Esophagus (tissue), 2 donors: ENCODE measurements at regions not wholly inside any gene's neighbourhood (a gene's known extent, or its start where the extent isn't known, plus 50 kb on each side); places are given as distances from the start of the nearest gene placed in this dataset.
"Not testable (repeated sequence)": the region's sequence is repeated elsewhere in the genome, so short reads cannot be mapped to it uniquely, and the experiment has no call there.

Source experiments
- H3K27ac ChIP-seq, 2 donors: one replicate each; pipeline ENCODE4 v1.5.1; 2013; ENCODE audit warnings: low read depth in 2 of 2, mild to moderate bottlenecking in 2 of 2, inconsistent platforms in 1 of 2, low read length in 1 of 2, moderate library complexity in 1 of 2
- H3K27me3 ChIP-seq, 2 donors: one replicate each; pipeline ENCODE4 v1.6.1; 2013; ENCODE audit warnings: low read length in 2 of 2, control low read depth in 1 of 2, mild to moderate bottlenecking in 1 of 2; ENCODE audit not compliant: insufficient read depth in 2 of 2, control insufficient read depth in 1 of 2
- H3K36me3 ChIP-seq, 2 donors: one replicate each; pipeline ENCODE4 v1.6.1; 2013; ENCODE audit warnings: low read length in 1 of 2; ENCODE audit not compliant: control insufficient read depth in 2 of 2, insufficient read depth in 2 of 2
- H3K4me1 ChIP-seq, 2 donors: one replicate each; pipeline ENCODE4 v1.6.1; 2013; ENCODE audit warnings: low read length in 1 of 2; ENCODE audit not compliant: control insufficient read depth in 2 of 2, insufficient read depth in 2 of 2
- H3K4me3 ChIP-seq, 2 donors: one replicate each; pipeline ENCODE4 v1.5.1; 2013; ENCODE audit warnings: low read length in 2 of 2, mild to moderate bottlenecking in 2 of 2, low read depth in 1 of 2, moderate library complexity in 1 of 2
- H3K9me3 ChIP-seq, 2 donors: one replicate each; pipeline ENCODE4 v1.6.1; 2013; ENCODE audit warnings: mild to moderate bottlenecking in 2 of 2, low read depth in 1 of 2, low read length in 1 of 2, moderate library complexity in 1 of 2; ENCODE audit not compliant: control insufficient read depth in 2 of 2, insufficient read depth in 1 of 2
- WGBS, 2 donors: extraction: QIAGEN DNeasy Blood & Tissue Kit; methylation state at CpG; one replicate each; pipeline ENCODE4 v1.1.7; 2013; 5-methylcytosine and 5-hydroxymethylcytosine counted together
- donor health status: healthy with polysubstance abuse.
- donor health status: Bipolar disorder and iron deficiency.

DNA sequence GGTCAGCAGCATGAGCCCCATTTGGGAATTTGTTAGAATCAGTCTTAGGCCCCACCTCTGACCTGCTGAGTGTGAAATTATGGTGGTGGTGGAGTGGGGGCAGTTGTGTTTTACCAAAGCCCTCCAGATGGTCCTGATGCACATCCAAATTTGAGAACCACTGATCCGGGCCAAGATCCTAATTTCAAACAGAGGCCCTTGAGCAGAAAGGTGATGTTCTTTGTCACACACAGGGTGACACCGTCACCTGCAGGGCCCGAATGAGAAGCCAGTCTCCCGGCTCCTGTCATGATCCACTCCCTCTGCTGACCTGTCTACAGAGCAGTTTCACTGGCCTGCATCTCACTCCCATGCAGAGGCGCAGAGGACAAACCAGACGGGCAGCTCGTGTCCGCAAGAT, 129.9 kb downstream of the TRIM43 start:
- Histone ChIP-seq H3K27me3 (no peaks in the 10 kb centered on the region), H3K27ac (no peak overlapping the region), H3K4me3 (no peak overlapping the region), H3K4me1 (no peaks in the 10 kb centered on the region), H3K9me3 (no peaks in the 10 kb centered on the region), H3K36me3 (no peaks in the 10 kb centered on the region)
- WGBS, 2 donors = 91% methylated on average over 8 of the region's 8 CpGs

DNA sequence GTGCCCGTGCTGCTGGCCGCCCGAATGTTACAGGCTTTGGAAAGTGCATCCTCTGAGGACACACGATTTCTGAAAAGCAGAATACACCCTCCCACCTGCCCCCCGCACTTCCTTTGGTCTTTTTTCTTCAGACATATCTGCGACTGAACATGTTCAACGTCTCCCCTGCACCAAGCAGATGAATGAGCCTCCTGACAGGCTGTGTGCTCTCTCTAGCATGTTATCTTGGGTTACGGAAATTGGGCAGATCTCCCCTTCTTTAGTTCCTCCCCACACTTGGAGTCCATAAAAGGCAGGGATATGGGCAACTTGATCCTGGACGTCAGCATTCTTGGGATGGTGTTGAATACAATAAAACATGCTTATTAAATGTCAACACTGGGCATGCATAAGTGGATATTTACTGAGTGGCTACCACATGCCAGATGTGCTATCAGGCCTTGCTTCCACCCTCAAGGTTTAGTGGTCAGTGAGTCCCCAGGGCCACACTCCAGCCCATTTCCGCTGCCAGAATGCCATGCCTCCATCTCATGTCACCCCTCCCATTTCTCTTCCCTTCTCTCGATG, 130.4 kb downstream of the TRIM43 start:
- Histone ChIP-seq H3K9me3 (no peaks in the 10 kb centered on the region), H3K4me1 (no peaks in the 10 kb centered on the region), H3K36me3 (no peaks in the 10 kb centered on the region), H3K4me3 (no peak overlapping the region), H3K27me3 (no peaks in the 10 kb centered on the region), H3K27ac (no peak overlapping the region)
- WGBS, 2 donors = 85 to 87% methylated on average over 11 of the region's 11 CpGs

GRCh38 chr2:95723627-95724210, 131.9 kb downstream of the TRIM43 start:
- 75 to 86% methylated on average over 4 of the region's 4 CpGs for WGBS, 2 donors
- H3K4me3 ChIP-seq, H3K27me3 ChIP-seq, H3K27ac ChIP-seq, H3K36me3 ChIP-seq, H3K4me1 ChIP-seq, H3K9me3 ChIP-seq: not testable (repeated sequence)

- H3K4me3 ChIP-seq, H3K27ac ChIP-seq, H3K9me3 ChIP-seq, H3K27me3 ChIP-seq, H3K4me1 ChIP-seq, H3K36me3 ChIP-seq: not testable (repeated sequence)
- WGBS, 2 donors = 50 to 75% methylated on average over 2 of the region's 2 CpGs
Observed at GRCh38 chr2:95725191-95725590, 133.4 kb downstream of the TRIM43 start.

DNA sequence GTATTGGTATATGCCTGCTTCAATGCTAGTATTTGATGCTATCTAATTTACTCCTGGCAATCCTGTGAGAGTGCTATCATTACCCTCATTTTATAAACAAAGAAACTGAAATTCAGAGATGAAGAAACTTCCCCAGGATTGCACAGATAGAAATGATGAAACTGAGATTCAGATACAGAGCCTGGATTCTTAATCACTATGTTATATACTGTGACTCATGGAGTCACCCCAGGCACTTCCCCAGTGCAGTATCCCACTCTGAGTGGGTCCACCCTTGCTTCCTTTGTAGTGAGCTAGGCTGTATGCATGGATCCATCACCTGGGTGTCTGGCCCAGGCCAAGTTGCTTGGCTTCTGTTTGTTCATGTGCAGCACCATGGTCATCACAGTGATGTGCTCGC, 133.9 kb downstream of the TRIM43 start:
- H3K27me3 ChIP-seq, H3K9me3 ChIP-seq, H3K4me3 ChIP-seq, H3K4me1 ChIP-seq, H3K27ac ChIP-seq, H3K36me3 ChIP-seq: not testable (repeated sequence)
- 89 to 92% methylated on average over 1 of the region's 1 CpG for WGBS, 2 donors

DNA sequence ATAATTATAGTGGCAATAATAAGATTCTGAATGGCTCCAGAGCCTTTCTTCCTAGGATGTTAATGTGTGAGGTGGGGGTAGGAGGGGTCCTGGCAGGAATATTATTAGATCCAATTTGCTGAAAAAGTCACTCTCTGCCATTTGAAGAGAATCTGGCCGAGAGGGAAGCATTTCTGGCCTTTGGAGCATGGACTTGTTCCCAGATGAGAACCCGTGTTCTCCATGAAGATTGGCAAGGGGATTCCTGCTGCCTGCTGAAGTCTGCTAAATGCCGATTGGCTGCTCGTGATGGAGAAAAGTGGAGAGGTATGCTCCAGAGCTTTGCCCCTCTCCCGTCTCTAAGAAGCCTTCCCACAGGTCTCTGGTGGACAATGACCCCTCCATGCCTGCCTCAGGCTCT, 135.6 kb downstream of the TRIM43 start:
- H3K27ac ChIP-seq, H3K4me1 ChIP-seq, H3K36me3 ChIP-seq, H3K9me3 ChIP-seq, H3K4me3 ChIP-seq, H3K27me3 ChIP-seq: not testable (repeated sequence)
- 83 to 88% methylated on average over 5 of the region's 5 CpGs for WGBS, 2 donors

GRCh38 chr2:95728878-95729596, 137.2 kb downstream of the TRIM43 start:
- Histone ChIP-seq H3K4me1 (no peaks in the 10 kb centered on the region), H3K9me3 (no peaks in the 10 kb centered on the region)
- WGBS, 2 donors = 21 to 22% methylated on average over 8 of the region's 8 CpGs

GRCh38 chr2:95729597-95729955, 137.8 kb downstream of the TRIM43 start:
- Histone ChIP-seq H3K36me3 (no peaks in the 10 kb centered on the region), H3K4me3 (no peak overlapping the region), H3K4me1 (no peaks in the 10 kb centered on the region), H3K9me3 (no peaks in the 10 kb centered on the region), H3K27ac (no peak overlapping the region), H3K27me3 (no peaks in the 10 kb centered on the region)
- 92 to 93% methylated on average over 2 of the region's 2 CpGs for WGBS, 2 donors

More at GRCh38 chr2:95728878-95729596, 137.2 kb downstream of the TRIM43 start:
- no peaks in the 10 kb centered on the region for H3K27me3 ChIP-seq
- no peaks in the 10 kb centered on the region for H3K36me3 ChIP-seq
- no peak overlapping the region for H3K4me3 ChIP-seq
- H3K27ac ChIP-seq = no peak overlapping the region

GRCh38 chr2:95730813-95731212, 139.0 kb downstream of the TRIM43 start:
- no peaks in the 10 kb centered on the region for H3K36me3 ChIP-seq
- no peak overlapping the region for H3K4me3 ChIP-seq
- H3K27me3 ChIP-seq = no peaks in the 10 kb centered on the region
- H3K4me1 ChIP-seq = no peaks in the 10 kb centered on the region
- WGBS, 2 donors = 80 to 81% methylated on average over 9 of the region's 9 CpGs
- H3K27ac ChIP-seq = no peak overlapping the region
- H3K9me3 ChIP-seq = no peaks in the 10 kb centered on the region
